H1 (cell line): ENCODE measurements at regions not wholly inside any gene's neighbourhood (a gene's known extent, or its start where the extent isn't known, plus 50 kb on each side); places are given as distances from the start of the nearest gene placed in this dataset.

Source experiments
- EZH2 ChIP-seq: fragments of 200-600 bp; sonication (generic); IDR thresholded peaks from 2 replicates; pipeline ENCODE4 v1.7.1; 2012; ENCODE audit warnings: low read depth, mild to moderate bottlenecking, moderate library complexity, low read length, inconsistent platforms; ENCODE audit not compliant: severe bottlenecking
- KDM4A ChIP-seq: IDR thresholded peaks from one replicate; pipeline ENCODE4 v1.7.1; 2012; ENCODE audit warnings: low read depth, mild to moderate bottlenecking, moderate library complexity, low read length, inconsistent platforms; ENCODE audit not compliant: severe bottlenecking
- POLR2A ChIP-seq, 2 experiments: IDR thresholded peaks; 1 replicate in 1 of 2; 2 replicates in 1 of 2; pipeline ENCODE4 v1.6.1; 2011; ENCODE audit warnings: low read depth in 2 of 2, low read length in 2 of 2, mild to moderate bottlenecking in 2 of 2; ENCODE audit errors: control extremely low read depth in 1 of 2
- POU5F1 ChIP-seq: IDR thresholded peaks from 2 replicates; pipeline ENCODE4 v1.6.1; 2011; ENCODE audit warnings: low read depth, mild to moderate bottlenecking, low read length, moderate library complexity
- RFX5 ChIP-seq: IDR thresholded peaks from 2 replicates; pipeline ENCODE4 v1.6.1; 2011; ENCODE audit warnings: low read depth, low read length, improper control_type of control experiment, borderline replicate concordance
- RNF2 ChIP-seq: fragments of 200-900, 300-1000 bp; sonication (generic); IDR thresholded peaks from 2 replicates; pipeline ENCODE4 v1.7.1; 2016; ENCODE audit warnings: borderline replicate concordance, low read depth, mild to moderate bottlenecking, antibody characterized with exemption, low read length; ENCODE audit not compliant: poor library complexity, severe bottlenecking; ENCODE audit errors: missing control alignments
- TEAD4 ChIP-seq: IDR thresholded peaks from 2 replicates; pipeline ENCODE4 v1.6.1; 2012; ENCODE audit warnings: low read depth, low read length, inconsistent platforms, mixed read lengths

GRCh38 chr2:129799036-129799958, 180.2 kb upstream of the RAB6C start (continued):
- TF ChIP-seq RNF2 (no peak), RFX5 (no peak), KDM4A (no peak), POU5F1 (no peak), TEAD4 (no peak), EZH2 (no peak), POLR2A (IDR thresholded peaks at IDR 0.05; ENCODE audit: control extremely low read depth in 1 of 2, low read depth in 2 of 2, low read length in 2 of 2) (no peak)
